Nephron (organoid): ENCODE measurements at regions not wholly inside any gene's neighbourhood (a gene's known extent, or its start where the extent isn't known, plus 50 kb on each side); places are given as distances from the start of the nearest gene placed in this dataset.

Experiments
- H3K27ac Mint-ChIP-seq, 3 experiments: 2 replicates each; pipeline ENCODE4 v1.8.0; 2020; ENCODE audit warnings: mixed read lengths in 3 of 3, mild to moderate bottlenecking in 2 of 3, moderate library complexity in 1 of 3
- H3K27me3 Mint-ChIP-seq: 2 replicates; pipeline ENCODE4 v1.8.0; 2021; ENCODE audit warnings: low read depth, mild to moderate bottlenecking, moderate library complexity, mixed read lengths
- H3K36me3 Mint-ChIP-seq: 2 replicates; pipeline ENCODE4 v1.8.0; 2020; ENCODE audit warnings: low read depth, mixed read lengths
- H3K4me1 Mint-ChIP-seq: 2 replicates; pipeline ENCODE4 v1.8.0; 2020; ENCODE audit warnings: mixed read lengths
- H3K4me3 Mint-ChIP-seq, 3 experiments: 2 replicates each; pipeline ENCODE4 v1.8.0; 2020; ENCODE audit warnings: mild to moderate bottlenecking in 3 of 3, mixed read lengths in 3 of 3, moderate library complexity in 2 of 3
- H3K9me3 Mint-ChIP-seq: 2 replicates; pipeline ENCODE4 v1.8.0; 2020; ENCODE audit warnings: mixed read lengths
- CTCF ChIP-seq, 3 experiments: fragments of 200-600 bp; sonication (generic); IDR thresholded peaks; one replicate each; pipeline ENCODE4 v1.5.0; 2021; ENCODE audit warnings: antibody characterized with exemption in 3 of 3; ENCODE audit not compliant: unreplicated experiment in 3 of 3

- H3K4me3 Mint-ChIP-seq: no peak overlapping the region
- no peaks in the 10 kb centered on the region for H3K27me3 Mint-ChIP-seq
- no peaks in the 10 kb centered on the region for H3K9me3 Mint-ChIP-seq
- H3K36me3 Mint-ChIP-seq: no peaks in the 10 kb centered on the region
- H3K27ac Mint-ChIP-seq: no peak overlapping the region
- H3K4me1 Mint-ChIP-seq: no peaks in the 10 kb centered on the region
- TF ChIP-seq CTCF (IDR thresholded peaks at IDR 0.05; ENCODE audit: unreplicated experiment in 3 of 3): no peak
Observed at GRCh38 chr10:120650705-120651399, 193.8 kb downstream of the PLPP4 start.

- Mint-ChIP-seq H3K27ac (no peak overlapping the region), H3K9me3 (no peaks in the 10 kb centered on the region), H3K4me3 (no peak overlapping the region), H3K36me3 (no peaks in the 10 kb centered on the region), H3K27me3 (peaks cover 4% of the 10 kb centered on the region), H3K4me1 (no peaks in the 10 kb centered on the region)
- no peak for TF ChIP-seq CTCF (IDR thresholded peaks at IDR 0.05; ENCODE audit: unreplicated experiment in 3 of 3)
Observed at GRCh38 chr10:120656107-120656506, 195.1 kb upstream of the WDR11 start.

DNA sequence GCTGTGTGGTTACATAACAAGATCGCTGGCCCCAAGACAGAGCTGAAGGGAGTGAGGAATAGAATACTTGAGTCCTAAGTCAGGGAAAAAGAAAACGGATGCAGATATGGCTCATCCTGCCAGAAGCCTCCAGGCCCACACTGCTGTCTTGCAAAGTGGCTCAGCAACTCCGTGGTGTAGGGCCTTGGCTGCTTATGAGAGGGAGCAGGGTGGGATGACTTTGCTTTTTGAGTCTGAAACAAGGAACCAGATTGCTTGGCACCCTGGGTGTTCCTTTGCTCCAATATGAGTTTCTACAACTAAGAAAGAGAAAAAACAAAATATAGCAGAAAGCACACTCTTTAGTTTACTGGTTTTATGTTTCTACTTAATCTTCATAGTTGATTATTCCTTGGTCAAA lies 193.8 kb upstream of the WDR11 start:
- TF ChIP-seq CTCF (IDR thresholded peaks at IDR 0.05; ENCODE audit: unreplicated experiment in 3 of 3): no peak
- peaks cover 4% of the 10 kb centered on the region for H3K27me3 Mint-ChIP-seq
- no peak overlapping the region for H3K27ac Mint-ChIP-seq
- no peak overlapping the region for H3K4me3 Mint-ChIP-seq
- H3K4me1 Mint-ChIP-seq: no peaks in the 10 kb centered on the region
- no peaks in the 10 kb centered on the region for H3K36me3 Mint-ChIP-seq
- no peaks in the 10 kb centered on the region for H3K9me3 Mint-ChIP-seq

DNA sequence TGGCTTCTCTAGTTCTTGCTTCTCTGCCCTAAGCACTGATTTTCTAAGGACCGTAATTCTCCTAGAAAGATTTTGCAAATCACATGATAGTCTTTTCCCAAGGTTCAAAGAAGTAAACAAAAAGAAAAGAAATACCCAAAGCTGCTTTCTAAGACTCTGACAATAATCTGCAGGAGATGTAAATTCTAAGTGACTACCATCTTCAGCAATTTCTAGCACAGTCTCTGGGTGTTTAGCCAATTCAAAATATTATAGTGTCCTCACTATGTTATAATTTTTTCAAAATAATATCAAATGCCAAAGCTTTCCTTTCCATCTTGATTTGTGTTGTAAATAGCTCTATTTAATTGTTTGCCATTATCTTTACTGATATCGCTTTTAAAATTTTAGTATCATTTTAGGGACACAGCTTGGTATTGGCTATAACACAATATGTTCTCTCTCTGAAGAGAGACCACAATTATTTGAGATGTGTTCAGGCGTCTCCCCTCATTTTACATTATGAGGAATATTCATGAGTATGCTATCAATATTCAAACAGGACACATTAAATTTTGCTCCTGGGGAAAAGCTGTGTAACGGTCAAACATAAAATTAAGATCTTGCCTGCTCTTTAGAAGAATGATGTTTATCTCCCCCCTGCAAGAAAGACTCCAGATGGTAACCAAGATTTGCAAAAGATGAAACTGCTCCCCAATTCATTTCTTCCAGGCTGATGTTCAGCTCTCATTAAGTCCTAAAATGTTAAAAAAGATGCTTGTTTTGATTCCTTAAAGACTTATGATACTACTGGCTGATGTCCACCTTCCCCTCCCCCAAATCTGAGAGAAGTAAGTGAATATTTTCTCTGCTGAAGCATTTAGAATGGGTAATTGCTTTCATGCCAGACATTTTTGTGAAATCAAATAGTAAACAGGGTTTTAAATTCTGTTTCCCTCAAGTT lies 191.9 kb upstream of the WDR11 start:
- Mint-ChIP-seq H3K9me3 (no peaks in the 10 kb centered on the region), H3K27me3 (peaks cover 4% of the 10 kb centered on the region), H3K27ac (no peak overlapping the region)

DNA sequence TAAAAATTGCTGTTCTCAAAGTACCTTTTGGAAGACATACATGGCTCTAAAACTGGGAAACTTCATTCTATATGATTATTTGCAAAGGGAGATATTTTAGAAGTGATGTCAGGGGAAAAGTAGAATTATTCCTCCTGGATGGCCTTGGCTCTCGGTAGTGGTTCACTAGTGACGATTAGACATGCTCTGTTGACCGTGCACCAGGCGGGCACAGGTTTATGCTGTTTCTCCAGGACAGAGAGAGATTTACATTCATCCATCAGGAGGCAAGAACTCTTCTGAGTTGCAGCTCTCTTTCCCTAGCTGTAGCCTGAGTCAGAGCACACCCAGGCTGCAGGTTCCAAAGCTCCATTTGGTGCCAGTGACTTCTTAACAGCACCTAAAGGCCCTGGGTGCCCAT lies 184.9 kb upstream of the WDR11 start:
- Mint-ChIP-seq H3K36me3 (no peaks in the 10 kb centered on the region), H3K27me3 (peaks cover 15% of the 10 kb centered on the region), H3K4me3 (no peak overlapping the region), H3K27ac (no peak overlapping the region), H3K9me3 (peaks cover 2% of the 10 kb centered on the region), H3K4me1 (no peaks in the 10 kb centered on the region)
- no peak for TF ChIP-seq CTCF (IDR thresholded peaks at IDR 0.05; ENCODE audit: unreplicated experiment in 3 of 3)

More for the DNA sequence above, 191.9 kb upstream of the WDR11 start:
- no peaks in the 10 kb centered on the region for H3K36me3 Mint-ChIP-seq
- no peaks in the 10 kb centered on the region for H3K4me1 Mint-ChIP-seq
- no peak for TF ChIP-seq CTCF (IDR thresholded peaks at IDR 0.05; ENCODE audit: unreplicated experiment in 3 of 3)
- no peak overlapping the region for H3K4me3 Mint-ChIP-seq
